HG03280 (cell line): ENCODE measurements at regions not wholly inside any gene's neighbourhood (a gene's known extent, or its start where the extent isn't known, plus 50 kb on each side); places are given as distances from the start of the nearest gene placed in this dataset.

Experiments
- ATAC-seq: cut with Tn5 transposase; IDR thresholded peaks from one replicate; pipeline ENCODE4 v1.9.1; 2021; ENCODE audit warnings: mild to moderate bottlenecking, moderate library complexity; ENCODE audit not compliant: unreplicated experiment

DNA sequence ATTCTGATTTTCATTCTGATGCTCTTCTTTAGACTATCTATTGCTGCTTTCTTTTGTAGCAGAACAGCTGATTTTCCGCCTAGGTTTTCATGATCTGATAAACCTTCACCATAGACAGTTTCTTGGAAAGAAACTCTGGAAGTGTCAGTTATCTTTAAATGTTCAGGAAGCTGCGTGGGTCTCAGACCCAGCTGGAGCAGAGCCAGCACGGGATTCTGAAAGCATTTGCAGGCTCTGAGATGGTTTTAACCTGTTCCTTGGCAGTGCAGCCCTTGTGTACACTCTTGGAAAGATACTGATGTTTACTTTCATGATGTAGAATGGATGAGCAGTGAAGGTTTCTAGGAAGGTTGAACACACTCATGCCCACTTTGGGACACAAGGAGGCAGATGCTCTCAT, 178.0 kb upstream of the DMRT1 start:
- no peak for ATAC-seq

DNA sequence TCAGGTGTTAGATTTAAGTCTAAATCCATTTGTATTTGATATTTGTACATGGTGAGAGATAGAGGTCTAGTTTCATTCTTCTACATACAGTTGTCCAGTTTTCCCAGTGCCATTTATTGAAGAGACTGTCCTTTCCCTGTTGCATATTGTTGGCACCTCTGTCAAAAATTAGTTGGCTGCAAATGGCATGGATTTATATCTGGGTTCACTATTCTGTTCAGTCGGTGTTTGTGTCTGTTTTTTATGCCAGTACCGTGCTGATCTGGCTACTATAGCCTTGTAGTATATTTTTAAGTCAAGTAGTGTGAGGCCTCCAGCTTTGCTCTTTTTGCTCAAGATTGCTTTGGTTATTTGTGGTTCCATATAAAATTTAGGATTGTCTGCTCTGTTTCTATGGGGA, 176.2 kb upstream of the DMRT1 start:
- no peak for ATAC-seq

DNA sequence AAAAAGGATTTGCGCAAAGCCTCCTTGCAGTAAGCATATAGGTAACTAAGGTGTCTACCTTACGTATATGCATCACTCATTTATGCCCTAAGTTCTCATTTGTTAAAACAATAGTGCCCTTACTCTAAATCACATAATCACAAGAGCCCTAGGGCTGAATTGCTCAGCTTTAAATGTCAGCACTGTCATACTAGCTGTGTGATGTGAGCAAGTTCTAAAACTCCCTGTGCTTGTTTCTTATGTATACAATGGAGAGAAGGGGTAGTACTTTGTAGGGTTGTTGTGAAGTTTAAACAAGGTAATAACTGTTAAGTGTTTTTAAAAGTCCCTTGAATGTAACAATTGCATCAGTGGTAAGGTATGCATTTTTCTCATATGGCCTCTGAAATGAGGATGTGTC, 169.5 kb upstream of the DMRT1 start:
- ATAC-seq = no peak

GRCh38 chr9:672851-673250, 168.6 kb upstream of the DMRT1 start:
- ATAC-seq = no peak

GRCh38 chr9:673264-673965, 168.1 kb upstream of the DMRT1 start:
- ATAC-seq = no peak

GRCh38 chr9:673966-674526, 167.5 kb upstream of the DMRT1 start:
- no peak for ATAC-seq

GRCh38 chr9:675697-676370, 165.7 kb upstream of the DMRT1 start:
- ATAC-seq = no peak

GRCh38 chr9:676780-677438, 164.6 kb upstream of the DMRT1 start:
- ATAC-seq = no peak

- no peak for ATAC-seq
Observed at GRCh38 chr9:677461-678097, 163.9 kb upstream of the DMRT1 start.

DNA sequence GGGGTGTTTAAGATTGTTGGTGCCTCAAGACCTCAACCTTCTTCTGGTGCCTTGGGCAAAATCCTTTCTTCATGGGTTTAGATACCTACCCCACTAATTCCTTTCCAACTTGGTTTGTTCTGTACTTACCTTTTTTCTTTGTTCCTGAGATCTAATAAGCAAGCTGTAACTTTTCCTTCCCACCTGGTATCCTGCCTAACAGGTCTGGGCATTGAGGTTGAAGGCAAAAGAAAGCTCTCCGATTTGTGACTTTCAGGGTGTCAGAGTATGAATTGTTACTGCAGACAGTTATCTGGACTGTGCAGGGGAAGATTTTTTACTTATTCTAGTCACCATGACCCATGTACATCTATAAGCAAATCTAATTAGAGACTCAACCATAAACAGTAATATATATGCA, 162.6 kb upstream of the DMRT1 start:
- no peak for ATAC-seq

DNA sequence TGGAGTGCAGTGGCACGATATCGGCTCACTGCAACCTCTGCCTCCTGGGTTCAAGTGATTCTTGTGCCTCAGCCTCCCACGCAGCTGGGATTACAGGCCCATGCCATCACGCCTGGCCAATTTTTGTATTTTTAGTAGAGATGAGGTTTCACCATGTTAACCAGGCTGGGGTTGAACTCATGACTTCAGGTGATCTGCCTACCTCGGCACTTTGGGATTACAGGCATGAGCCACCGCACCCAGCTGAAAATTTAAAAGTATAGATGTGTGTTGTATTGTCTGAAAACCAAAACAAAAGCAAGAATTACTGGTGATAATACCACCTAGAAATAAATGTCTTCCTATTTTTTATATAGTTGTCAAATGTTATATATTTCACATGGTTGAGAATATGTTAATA, 162.0 kb upstream of the DMRT1 start:
- ATAC-seq = no peak

DNA sequence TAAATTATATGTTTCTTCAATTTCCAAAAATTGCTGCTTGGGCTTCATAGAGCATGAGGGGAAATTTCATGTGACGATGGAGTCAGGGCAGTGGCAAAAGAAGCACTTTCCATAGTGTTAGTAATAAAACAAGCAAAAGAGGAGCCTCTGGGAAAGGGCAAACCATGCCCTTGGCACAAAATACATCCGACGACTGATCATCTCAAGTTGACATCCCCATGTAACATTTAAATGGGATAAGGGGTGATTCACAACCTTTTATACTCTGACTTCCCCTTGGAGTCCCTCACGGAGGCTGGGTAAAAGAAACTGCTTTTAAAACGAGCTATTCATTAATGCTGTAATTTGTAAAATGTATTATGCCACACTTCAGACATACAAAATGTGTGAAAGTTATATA, 161.4 kb upstream of the DMRT1 start:
- no peak for ATAC-seq

DNA sequence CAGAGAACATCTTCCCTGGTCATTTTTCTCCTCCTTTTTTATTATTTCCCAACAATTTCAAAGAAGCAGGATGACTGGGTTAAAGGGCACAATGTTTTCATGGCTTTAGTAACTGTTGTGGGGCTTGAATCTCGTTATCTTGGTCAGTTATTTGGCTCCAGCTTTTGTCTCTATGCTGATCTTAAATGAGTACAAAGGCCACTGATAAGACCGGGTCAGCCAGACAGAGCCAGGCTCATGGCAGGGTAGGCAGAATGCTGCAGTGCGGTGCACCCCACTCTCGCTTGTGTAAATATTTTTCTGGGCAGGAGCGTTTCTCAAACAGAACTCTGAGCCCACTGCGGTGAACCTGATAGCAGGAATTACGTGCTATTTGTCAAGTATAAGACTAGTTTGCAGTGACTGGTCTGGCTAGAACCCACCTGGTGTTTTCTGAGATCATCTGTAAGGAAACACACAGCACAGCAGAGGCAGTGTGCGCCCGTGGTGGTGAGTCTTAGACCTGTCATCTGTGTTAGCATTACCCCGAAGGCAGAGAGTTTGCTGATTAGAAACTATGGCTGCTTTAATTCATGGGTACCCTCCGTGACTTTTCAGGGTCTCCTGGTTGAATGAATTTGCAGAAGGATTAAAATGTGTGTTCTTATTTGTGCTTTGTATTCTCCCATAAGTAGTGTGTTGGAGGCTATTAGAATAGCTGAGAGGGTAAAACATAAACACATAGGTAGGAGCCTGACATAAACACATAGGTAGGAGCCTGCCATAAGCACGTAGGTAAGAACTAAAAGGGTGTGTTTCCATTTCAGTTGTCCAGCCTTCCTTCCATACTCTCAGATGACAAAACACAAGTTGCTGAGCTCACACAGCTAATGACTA, 158.6 kb upstream of the DMRT1 start:
- no peak for ATAC-seq

DNA sequence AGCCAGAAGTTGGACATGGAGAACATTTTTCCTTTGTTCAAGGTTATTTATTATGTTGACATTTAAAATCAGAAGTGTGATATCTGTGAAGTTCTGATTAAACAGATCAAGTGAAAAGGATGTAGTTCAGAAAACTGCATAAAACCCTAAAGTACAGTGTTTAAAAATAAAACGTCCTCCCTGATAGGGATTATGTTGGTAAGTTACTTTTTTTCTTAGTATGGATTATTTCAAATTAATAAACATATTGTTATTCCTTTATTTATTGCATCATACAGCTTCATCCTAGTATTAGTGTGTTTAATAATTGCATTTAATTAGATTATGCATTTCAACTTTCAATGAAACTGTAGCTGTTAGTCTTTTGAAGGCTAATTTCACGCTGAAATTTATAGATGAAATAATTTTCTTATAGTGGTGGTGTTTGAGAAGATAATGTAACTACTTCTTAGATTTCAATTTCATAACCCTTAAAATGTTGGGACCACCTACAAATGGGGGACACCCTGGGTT, 157.9 kb upstream of the DMRT1 start:
- no peak for ATAC-seq

GRCh38 chr9:684054-684890, 157.2 kb upstream of the DMRT1 start:
- ATAC-seq = no peak

- no peak for ATAC-seq
Observed at GRCh38 chr9:684941-685340, 156.6 kb upstream of the DMRT1 start.

- ATAC-seq = no peak
Observed at GRCh38 chr9:686321-686813, 155.1 kb upstream of the DMRT1 start.

GRCh38 chr9:687034-687785, 154.3 kb upstream of the DMRT1 start:
- ATAC-seq = no peak

- no peak for ATAC-seq
Observed at GRCh38 chr9:687994-688393, 153.5 kb upstream of the DMRT1 start.
